ENCODE measurements at regions not wholly inside any gene's neighbourhood (a gene's known extent, or its start where the extent isn't known, plus 50 kb on each side); places are given as distances from the start of the nearest gene placed in this dataset.
"Not testable (repeated sequence)": the region's sequence is repeated elsewhere in the genome, so short reads cannot be mapped to it uniquely, and the experiment has no call there.

- H3K36me3 ChIP-seq (ENCODE audit: control insufficient read depth in 2 of 2, insufficient read depth in 2 of 2, low read length in 1 of 2): no peaks in the 10 kb centered on the region
- no peak overlapping the region for H3K4me3 ChIP-seq (ENCODE audit: low read length in 2 of 2)
- H3K9me3 ChIP-seq (ENCODE audit: control insufficient read depth in 2 of 2, insufficient read depth in 1 of 2, low read length in 1 of 2): no peaks in the 10 kb centered on the region
- no peak overlapping the region for H3K27ac ChIP-seq (ENCODE audit: low read depth in 1 of 2, low read length in 1 of 2)
- H3K4me1 ChIP-seq (ENCODE audit: control insufficient read depth in 2 of 2, insufficient read depth in 2 of 2, low read length in 2 of 2): no peaks in the 10 kb centered on the region
- DNase-seq (ENCODE audit: low read depth in 6 of 9, low spot score in 9 of 9): no peak
- no peaks in the 10 kb centered on the region for H3K27me3 ChIP-seq (ENCODE audit: control insufficient read depth in 2 of 2, insufficient read depth in 1 of 2, low read length in 1 of 2)
- WGBS: 64% methylated on average over 3 of the region's 3 CpGs
Observed at GRCh38 chr7:83270407-83270806, 107.7 kb upstream of the PCLO start.

- DNase-seq (ENCODE audit: low read depth in 6 of 9, low spot score in 9 of 9): no peak
- Histone ChIP-seq H3K4me1 (ENCODE audit: control insufficient read depth in 2 of 2, insufficient read depth in 2 of 2, low read length in 2 of 2) (no peaks in the 10 kb centered on the region), H3K27me3 (ENCODE audit: control insufficient read depth in 2 of 2, insufficient read depth in 1 of 2, low read length in 1 of 2) (no peaks in the 10 kb centered on the region), H3K36me3 (ENCODE audit: control insufficient read depth in 2 of 2, insufficient read depth in 2 of 2, low read length in 1 of 2) (no peaks in the 10 kb centered on the region), H3K27ac (ENCODE audit: low read depth in 1 of 2, low read length in 1 of 2) (no peak overlapping the region), H3K4me3 (ENCODE audit: low read length in 2 of 2) (no peak overlapping the region), H3K9me3 (ENCODE audit: control insufficient read depth in 2 of 2, insufficient read depth in 1 of 2, low read length in 1 of 2) (no peaks in the 10 kb centered on the region)
- WGBS: 91% methylated on average over 2 of the region's 2 CpGs
Observed at GRCh38 chr7:83267141-83267631, 104.5 kb upstream of the PCLO start.

GRCh38 chr7:83263442-83264034 is 100.9 kb upstream of the PCLO start:
- H3K36me3 ChIP-seq (ENCODE audit: control insufficient read depth in 2 of 2, insufficient read depth in 2 of 2, low read length in 1 of 2); H3K27me3 ChIP-seq (ENCODE audit: control insufficient read depth in 2 of 2, insufficient read depth in 1 of 2, low read length in 1 of 2); H3K4me3 ChIP-seq (ENCODE audit: low read length in 2 of 2); H3K4me1 ChIP-seq (ENCODE audit: control insufficient read depth in 2 of 2, insufficient read depth in 2 of 2, low read length in 2 of 2); H3K27ac ChIP-seq (ENCODE audit: low read depth in 1 of 2, low read length in 1 of 2); DNase-seq (ENCODE audit: low read depth in 6 of 9, low spot score in 9 of 9); H3K9me3 ChIP-seq (ENCODE audit: control insufficient read depth in 2 of 2, insufficient read depth in 1 of 2, low read length in 1 of 2): not testable (repeated sequence)
- WGBS: 93% methylated on average over 10 of the region's 10 CpGs

GRCh38 chr7:83259064-83259463 is 96.4 kb upstream of the PCLO start:
- no peak overlapping the region for H3K4me3 ChIP-seq (ENCODE audit: low read length in 2 of 2)
- H3K9me3 ChIP-seq (ENCODE audit: control insufficient read depth in 2 of 2, insufficient read depth in 1 of 2, low read length in 1 of 2): no peaks in the 10 kb centered on the region
- no peak overlapping the region for H3K27ac ChIP-seq (ENCODE audit: low read depth in 1 of 2, low read length in 1 of 2)
- WGBS: 87% methylated on average over 2 of the region's 2 CpGs
- no peaks in the 10 kb centered on the region for H3K4me1 ChIP-seq (ENCODE audit: control insufficient read depth in 2 of 2, insufficient read depth in 2 of 2, low read length in 2 of 2)
- DNase-seq (ENCODE audit: low read depth in 6 of 9, low spot score in 9 of 9): no peak
- no peaks in the 10 kb centered on the region for H3K36me3 ChIP-seq (ENCODE audit: control insufficient read depth in 2 of 2, insufficient read depth in 2 of 2, low read length in 1 of 2)
- H3K27me3 ChIP-seq (ENCODE audit: control insufficient read depth in 2 of 2, insufficient read depth in 1 of 2, low read length in 1 of 2): no peaks in the 10 kb centered on the region

GRCh38 chr7:83248000-83248399 is 85.3 kb upstream of the PCLO start:
- H3K27ac ChIP-seq (ENCODE audit: low read depth in 1 of 2, low read length in 1 of 2): no peak overlapping the region
- no peaks in the 10 kb centered on the region for H3K27me3 ChIP-seq (ENCODE audit: control insufficient read depth in 2 of 2, insufficient read depth in 1 of 2, low read length in 1 of 2)
- no peaks in the 10 kb centered on the region for H3K4me1 ChIP-seq (ENCODE audit: control insufficient read depth in 2 of 2, insufficient read depth in 2 of 2, low read length in 2 of 2)

GRCh38 chr7:83219231-83219630 is 56.5 kb upstream of the PCLO start:
- H3K9me3 ChIP-seq (ENCODE audit: control insufficient read depth in 2 of 2, insufficient read depth in 1 of 2, low read length in 1 of 2); H3K4me1 ChIP-seq (ENCODE audit: control insufficient read depth in 2 of 2, insufficient read depth in 2 of 2, low read length in 2 of 2); H3K36me3 ChIP-seq (ENCODE audit: control insufficient read depth in 2 of 2, insufficient read depth in 2 of 2, low read length in 1 of 2); DNase-seq (ENCODE audit: low read depth in 6 of 9, low spot score in 9 of 9); H3K4me3 ChIP-seq (ENCODE audit: low read length in 2 of 2); H3K27ac ChIP-seq (ENCODE audit: low read depth in 1 of 2, low read length in 1 of 2); H3K27me3 ChIP-seq (ENCODE audit: control insufficient read depth in 2 of 2, insufficient read depth in 1 of 2, low read length in 1 of 2): not testable (repeated sequence)
- WGBS: 89% methylated on average over 5 of the region's 5 CpGs

More at GRCh38 chr7:83248000-83248399, 85.3 kb upstream of the PCLO start:
- Histone ChIP-seq H3K9me3 (ENCODE audit: control insufficient read depth in 2 of 2, insufficient read depth in 1 of 2, low read length in 1 of 2) (no peaks in the 10 kb centered on the region), H3K4me3 (ENCODE audit: low read length in 2 of 2) (no peak overlapping the region), H3K36me3 (ENCODE audit: control insufficient read depth in 2 of 2, insufficient read depth in 2 of 2, low read length in 1 of 2) (no peaks in the 10 kb centered on the region)
- WGBS: 72% methylated on average over 3 of the region's 3 CpGs
- no peak for DNase-seq (ENCODE audit: low read depth in 6 of 9, low spot score in 9 of 9)

- Histone ChIP-seq H3K4me1 (ENCODE audit: control insufficient read depth in 2 of 2, insufficient read depth in 2 of 2, low read length in 2 of 2) (no peaks in the 10 kb centered on the region), H3K4me3 (ENCODE audit: low read length in 2 of 2) (no peak overlapping the region), H3K27me3 (ENCODE audit: control insufficient read depth in 2 of 2, insufficient read depth in 1 of 2, low read length in 1 of 2) (no peaks in the 10 kb centered on the region), H3K27ac (ENCODE audit: low read depth in 1 of 2, low read length in 1 of 2) (no peak overlapping the region), H3K36me3 (ENCODE audit: control insufficient read depth in 2 of 2, insufficient read depth in 2 of 2, low read length in 1 of 2) (no peaks in the 10 kb centered on the region), H3K9me3 (ENCODE audit: control insufficient read depth in 2 of 2, insufficient read depth in 1 of 2, low read length in 1 of 2) (no peaks in the 10 kb centered on the region)
- 84% methylated on average over 2 of the region's 2 CpGs for WGBS
- DNase-seq (ENCODE audit: low read depth in 6 of 9, low spot score in 9 of 9): no peak
Observed at GRCh38 chr7:83212883-83213282, 50.2 kb upstream of the PCLO start.
